Endothelial cell of umbilical vein (primary cell): ENCODE measurements at regions not wholly inside any gene's neighbourhood (a gene's known extent, or its start where the extent isn't known, plus 50 kb on each side); places are given as distances from the start of the nearest gene placed in this dataset.
A peak's percentile ranks its signal among the peaks of the same experiment; 100 is the strongest.

ENCODE experiments used
- BruUV-seq: library from RNA; stranded (reverse); fragments of 400-500 nt; replicated peaks from 2 replicates; lab custom pipeline; 2021; lab: Mats Ljungman, UMichigan
- CTCF ChIA-PET: fragments of 300-600, 350-600 bp; sonication (Branson Sonifier 250); formaldehyde crosslinking; loops from one replicate; lab custom pipeline; 2021; ENCODE audit warnings: antibody characterized with exemption, inconsistent platforms; lab: Charles Lee
- POLR2A ChIA-PET: fragments of 300-600, 350-600 bp; sonication (Branson Sonifier 250); formaldehyde crosslinking; loops from one replicate; lab custom pipeline; 2021; ENCODE audit warnings: antibody characterized with exemption, inconsistent platforms; lab: Charles Lee
- DNase-seq: peaks from one replicate; pipeline ENCODE4 v3.0.0-alpha.2; 2011; ENCODE audit warnings: low read depth, low spot score
- FAIRE-seq: peaks from 2 replicates; lab custom pipeline; 2011; peaks lifted over from hg19 to GRCh38; lab: Jason Lieb, UNC
- H2AFZ ChIP-seq: 2 replicates; pipeline ENCODE4 v1.6.0; 2012; ENCODE audit warnings: low read depth, low read length, control low read depth, inconsistent platforms
- H3K27ac ChIP-seq: 2 replicates; pipeline ENCODE4 v1.5.1; 2011; ENCODE audit warnings: low read depth, mild to moderate bottlenecking, control low read depth, low read length, moderate library complexity; ENCODE audit not compliant: insufficient read depth
- H3K27me3 ChIP-seq, 2 experiments: 2 replicates each; pipeline versions ENCODE4 v1.6.0 to v1.6.1; 2011; ENCODE audit warnings: low read length in 2 of 2, mixed read lengths in 1 of 2; ENCODE audit not compliant: control insufficient read depth in 2 of 2, insufficient read depth in 2 of 2
- H3K36me3 ChIP-seq, 2 experiments: 2 replicates in 1 of 2; 3 replicates in 1 of 2; pipeline ENCODE4 v1.5.1; 2011; ENCODE audit warnings: low read length in 2 of 2, mild to moderate bottlenecking in 1 of 2, moderate library complexity in 1 of 2; ENCODE audit not compliant: control insufficient read depth in 2 of 2, insufficient read depth in 2 of 2; ENCODE audit errors: extremely low read depth in 1 of 2
- H3K4me1 ChIP-seq: 3 replicates; pipeline ENCODE4 v1.5.1; 2011; ENCODE audit warnings: mild to moderate bottlenecking, low read length; ENCODE audit not compliant: control insufficient read depth, insufficient read depth; ENCODE audit errors: extremely low read depth
- H3K4me2 ChIP-seq: 2 replicates; pipeline ENCODE4 v1.6.1; 2011; ENCODE audit warnings: low read length, control low read depth, mixed read lengths; ENCODE audit not compliant: insufficient read depth
- H3K4me3 ChIP-seq, 3 experiments: fragments of 200-600 bp in 1 of 3; sonication (generic), shearing (Covaris generic) in 1 of 3; replicated peaks in 1 of 3; 2 replicates each; pipeline ENCODE4 v1.5.1; 2011 to 2016; ENCODE audit warnings: control low read depth in 3 of 3, low read length in 3 of 3, mild to moderate bottlenecking in 2 of 3, inconsistent platforms in 1 of 3, low read depth in 1 of 3, moderate library complexity in 1 of 3; ENCODE audit not compliant: insufficient read depth in 1 of 3
- H3K79me2 ChIP-seq: 2 replicates; pipeline ENCODE4 v1.6.0; 2012; ENCODE audit warnings: low read length, inconsistent platforms; ENCODE audit not compliant: control insufficient read depth, insufficient read depth
- H3K9ac ChIP-seq: replicated peaks from 2 replicates; pipeline ENCODE3; 2011; ENCODE audit warnings: low read length, control low read depth; ENCODE audit not compliant: insufficient read depth; ENCODE audit errors: extremely low read depth
- H3K9me1 ChIP-seq: replicated peaks from 3 replicates; pipeline ENCODE4 v1.6.0; 2011; ENCODE audit warnings: mild to moderate bottlenecking, low read length; ENCODE audit not compliant: control insufficient read depth, insufficient read depth; ENCODE audit errors: extremely low read depth
- H3K9me3 ChIP-seq: replicated peaks from 2 replicates; pipeline ENCODE4 v1.5.1; 2012; ENCODE audit warnings: low read length, inconsistent platforms; ENCODE audit not compliant: control insufficient read depth, insufficient read depth
- H4K20me1 ChIP-seq: replicated peaks from 2 replicates; pipeline ENCODE3; 2011; ENCODE audit warnings: mild to moderate bottlenecking, low read length; ENCODE audit not compliant: control insufficient read depth, insufficient read depth; ENCODE audit errors: extremely low read depth
- CTCF ChIP-seq, 2 donors: IDR thresholded peaks; 1 replicate in 1 of 2; 2 replicates in 1 of 2; pipeline ENCODE4 v1.5.1; 2011; ENCODE audit warnings: low read length in 2 of 2, mild to moderate bottlenecking in 2 of 2, moderate library complexity in 2 of 2, control low read depth in 1 of 2, inconsistent platforms in 1 of 2, low read depth in 1 of 2; ENCODE audit not compliant: insufficient read depth in 1 of 2; ENCODE audit errors: extremely low read depth in 1 of 2
- EZH2 ChIP-seq: IDR thresholded peaks from 2 replicates; pipeline ENCODE4 v1.6.1; 2012; ENCODE audit warnings: borderline replicate concordance, low read depth, mild to moderate bottlenecking, moderate library complexity, low read length, inconsistent platforms; ENCODE audit not compliant: severe bottlenecking
- FOS ChIP-seq: IDR thresholded peaks from 2 replicates; pipeline ENCODE4 v1.6.1; 2011; ENCODE audit warnings: mild to moderate bottlenecking, low read length, moderate library complexity, borderline replicate concordance; ENCODE audit not compliant: insufficient read depth
- GATA2 ChIP-seq: IDR thresholded peaks from 2 replicates; pipeline ENCODE4 v1.7.0; 2011; ENCODE audit warnings: low read depth, mild to moderate bottlenecking, moderate library complexity, mixed read lengths, low read length; ENCODE audit not compliant: insufficient read length, insufficient read depth
- JUN ChIP-seq: IDR thresholded peaks from 2 replicates; pipeline ENCODE4 v1.6.1; 2011; ENCODE audit warnings: borderline replicate concordance, low read depth; ENCODE audit not compliant: insufficient read length, insufficient read depth
- MYC ChIP-seq: IDR thresholded peaks from one replicate; pipeline ENCODE4 v1.6.1; 2011; ENCODE audit warnings: mild to moderate bottlenecking, low read depth, low read length
- POLR2A ChIP-seq: IDR thresholded peaks from 2 replicates; pipeline ENCODE4 v1.6.1; 2012; ENCODE audit warnings: low read depth, mild to moderate bottlenecking, control low read depth, low read length
- POLR2AphosphoS5 ChIP-seq: IDR thresholded peaks from 2 replicates; pipeline ENCODE4 v1.6.1; 2012; ENCODE audit warnings: low read depth, mild to moderate bottlenecking, control low read depth, low read length, moderate library complexity; ENCODE audit not compliant: insufficient read depth
- dilution Hi-C: fragments of 300-500 bp; cut with MboI; formaldehyde crosslinking; loops from one replicate; pipeline ENCODE4 v1.15.0; 2019; ENCODE audit warnings: low sequenced_read_pairs; ENCODE audit not compliant: extremely low pct_ligation_motif_present
- intact Hi-C: fragments of 100-400 bp; cut with micrococcal nuclease; formaldehyde crosslinking; loops from one replicate; pipeline ENCODE4 v1.10.0; 2022

- no peaks in the 10 kb centered on the region for H3K79me2 ChIP-seq
- DNase-seq (peak; percentile 90), FAIRE-seq (peak; percentile 94)
- peaks cover 23% of the 10 kb centered on the region for H3K4me1 ChIP-seq
- no peaks in the 10 kb centered on the region for H3K36me3 ChIP-seq
- intact Hi-C loops (loop anchor here (1.0 to 5.0 kb wide), 2 partner anchors 29 to 44 kb away; no protein-coding TSS in a partner anchor), dilution Hi-C loops (no loop called here)
- no peak for TF ChIP-seq EZH2
- peak; percentile 80 for TF ChIP-seq FOS
- no peak for TF ChIP-seq GATA2
- no peak for TF ChIP-seq POLR2A
- no peak for TF ChIP-seq POLR2AphosphoS5
- TF ChIP-seq MYC: no peak
- peak; percentile 88 for TF ChIP-seq JUN
- no peak for TF ChIP-seq CTCF (IDR thresholded peaks at IDR 0.05; ENCODE audit: extremely low read depth in 1 of 2, insufficient read depth in 1 of 2, low read depth in 1 of 2, low read length in 2 of 2)
- ChIA-PET POLR2A (interaction anchor here (0.8 to 0.9 kb wide), 2 partner anchors 19 to 29 kb away, joined by 3 read pairs; no protein-coding TSS in a partner anchor), CTCF (interaction anchor here (0.6 to 1.1 kb wide), 3 partner anchors 9 to 44 kb away, joined by 3 to 5 read pairs (median 4); no protein-coding TSS in a partner anchor)
- peak overlapping the region; percentile 72 for H3K4me2 ChIP-seq
- peak overlapping the region in 1 of 3 experiments; percentile 1 for H3K4me3 ChIP-seq
- peak overlapping the region; percentile 84 for H2AFZ ChIP-seq
- H3K27me3 ChIP-seq: no peaks in the 10 kb centered on the region
- BruUV-seq: no TSS peak
- no peaks in the 10 kb centered on the region for H3K9me1 ChIP-seq
- no peaks in the 10 kb centered on the region for H4K20me1 ChIP-seq
- no peaks in the 10 kb centered on the region for H3K9me3 ChIP-seq
- H3K9ac ChIP-seq: no peak overlapping the region
- peak overlapping the region; percentile 74 for H3K27ac ChIP-seq
These were observed 109.1 kb downstream of the ANAPC4 start for GRCh38 chr4:25486171-25486570.
